A549 (cell line): ENCODE measurements at regions not wholly inside any gene's neighbourhood (a gene's known extent, or its start where the extent isn't known, plus 50 kb on each side); places are given as distances from the start of the nearest gene placed in this dataset.

ENCODE experiments used
- ATAC-seq, 2 experiments: fragments of 200-7000 bp in 1 of 2; fragments of >200 bp in 1 of 2; cut with Nextera tagmentation in 1 of 2; cut with Tn5 transposase in 1 of 2; 3 replicates each; pipeline versions ENCODE4 v1.8.0 to v1.9.1; 2018 to 2020; ENCODE audit warnings: mild to moderate bottlenecking in 1 of 2, moderate library complexity in 1 of 2
- CTCF ChIA-PET: fragments of 300-600 bp; sonication (Branson Sonifier 250); formaldehyde crosslinking; extraction: SDS; loops from one replicate; lab custom pipeline; 2021; ENCODE audit warnings: antibody characterized with exemption, inconsistent platforms; lab: Yijun Ruan, JAX
- POLR2A ChIA-PET: fragments of 350-600 bp; formaldehyde crosslinking; extraction: SDS; loops from one replicate; lab custom pipeline; 2021; ENCODE audit warnings: antibody characterized with exemption, inconsistent platforms; lab: Yijun Ruan, JAX
- DNase-seq, 2 experiments: peaks; one replicate each; pipeline versions ENCODE4 v3.0.0 to v3.0.0-alpha.2; 2011 to 2016; ENCODE audit warnings: low read depth in 1 of 2, low spot score in 1 of 2
- FAIRE-seq: peaks from 2 replicates; lab custom pipeline; 2011; peaks lifted over from hg19 to GRCh38; lab: Jason Lieb, UNC
- H3K27ac ChIP-seq, 2 experiments: fragments of >200 bp; sonication (Bioruptor Twin); formaldehyde crosslinking; 3 replicates each; pipeline ENCODE4 v1.5.1; 2016 to 2017
- H3K4me1 ChIP-seq: fragments of >200 bp; sonication (Bioruptor Twin); formaldehyde crosslinking; 3 replicates; pipeline ENCODE4 v1.6.1; 2016
- H3K4me2 ChIP-seq: fragments of >200 bp; sonication (Bioruptor Twin); formaldehyde crosslinking; 3 replicates; pipeline ENCODE4 v1.6.1; 2016
- H3K4me3 ChIP-seq: fragments of >200 bp; sonication (Bioruptor Twin); formaldehyde crosslinking; 3 replicates; pipeline ENCODE4 v1.5.1; 2016
- H3K9me3 ChIP-seq: fragments of >200 bp; sonication (Bioruptor Twin); formaldehyde crosslinking; 3 replicates; pipeline ENCODE4 v1.6.1; 2016
- CEBPB ChIP-seq, 2 experiments: fragments of >200 bp in 1 of 2; sonication (Bioruptor Twin) in 1 of 2; formaldehyde crosslinking in 1 of 2; IDR thresholded peaks; 2 replicates each; pipeline ENCODE4 v1.6.1; 2012 to 2016
- CHD2 ChIP-seq: fragments of 150-350 bp; IDR thresholded peaks from 2 replicates; pipeline ENCODE4 v1.6.1; 2014; ENCODE audit warnings: low read length; ENCODE audit not compliant: partially characterized antibody
- ELK1 ChIP-seq: fragments of 150-350 bp; IDR thresholded peaks from 2 replicates; pipeline ENCODE4 v1.6.1; 2014; ENCODE audit warnings: low read depth, mild to moderate bottlenecking, low read length
- EP300 ChIP-seq, 2 experiments: fragments of >200 bp; sonication (Bioruptor Twin); formaldehyde crosslinking; IDR thresholded peaks; 2 replicates in 1 of 2; 3 replicates in 1 of 2; pipeline ENCODE4 v1.6.1; 2016 to 2017
- ESRRA ChIP-seq: fragments of 150-350 bp; IDR thresholded peaks from 2 replicates; pipeline ENCODE4 v1.6.1; 2014; ENCODE audit warnings: mild to moderate bottlenecking, low read length, borderline replicate concordance
- FOXS1 ChIP-seq: fragments of 250-450 bp; sonication (Bioruptor Pico); IDR thresholded peaks from 2 replicates; pipeline ENCODE4 v1.5.0; 2020; ENCODE audit warnings: mild to moderate bottlenecking, moderate library complexity
- GATA3 ChIP-seq: IDR thresholded peaks from 2 replicates; pipeline ENCODE4 v1.6.1; 2012; ENCODE audit warnings: borderline replicate concordance
- HMGXB4 ChIP-seq: fragments of 250-450 bp; sonication (Bioruptor Pico); IDR thresholded peaks from 2 replicates; pipeline ENCODE4 v1.5.0; 2021; ENCODE audit warnings: mild to moderate bottlenecking, moderate library complexity, borderline replicate concordance
- HOXB13 ChIP-seq: fragments of 250-450 bp; sonication (Bioruptor Pico); IDR thresholded peaks from 2 replicates; pipeline ENCODE4 v1.5.0; 2020; ENCODE audit warnings: low read depth, mild to moderate bottlenecking, moderate library complexity
- JUNB ChIP-seq: fragments of >200 bp; sonication (Bioruptor Twin); formaldehyde crosslinking; IDR thresholded peaks from 2 replicates; pipeline ENCODE4 v1.6.1; 2016
- KDM1A ChIP-seq: fragments of 200-600 bp; sonication (generic); IDR thresholded peaks from 2 replicates; pipeline ENCODE4 v1.6.1; 2016; ENCODE audit warnings: low read depth, mild to moderate bottlenecking
- MAZ ChIP-seq: fragments of 150-350 bp; IDR thresholded peaks from 2 replicates; pipeline ENCODE4 v1.6.1; 2014; ENCODE audit warnings: antibody characterized with exemption, low read depth, low read length, borderline replicate concordance
- MYC ChIP-seq: IDR thresholded peaks from 2 replicates; pipeline ENCODE4 v1.6.1; 2012; ENCODE audit warnings: mild to moderate bottlenecking, inconsistent platforms, low read length, improper control_type of control experiment, borderline replicate concordance
- NFE2L2 ChIP-seq: fragments of 150-350 bp; conservative IDR thresholded peaks from 2 replicates; pipeline ENCODE4 v1.6.1; 2014; ENCODE audit warnings: low read length
- PBX3 ChIP-seq: IDR thresholded peaks from 2 replicates; pipeline ENCODE4 v1.6.1; 2012
- POLR2AphosphoS2 ChIP-seq: conservative IDR thresholded peaks from 2 replicates; pipeline ENCODE4 v1.6.1; 2012; ENCODE audit warnings: low read length, improper control_type of control experiment, inconsistent platforms
- RARB ChIP-seq: fragments of 250-450 bp; sonication (Bioruptor Pico); IDR thresholded peaks from 2 replicates; pipeline ENCODE4 v1.8.0; 2021; ENCODE audit warnings: mild to moderate bottlenecking, moderate library complexity
- RFX5 ChIP-seq: fragments of 450-650 bp; IDR thresholded peaks from 2 replicates; pipeline ENCODE4 v1.7.1; 2014; ENCODE audit warnings: antibody characterized with exemption, mild to moderate bottlenecking, moderate library complexity
- RNF2 ChIP-seq: fragments of 200-600 bp; sonication (generic); IDR thresholded peaks from 2 replicates; pipeline ENCODE4 v1.6.1; 2016; ENCODE audit warnings: low read depth, mild to moderate bottlenecking, antibody characterized with exemption, moderate library complexity, borderline replicate concordance
- WGBS: methylation state at CpG from one replicate; pipeline ENCODE4 v1.1.6; 2017; ENCODE audit errors: missing lambda C conversion rate; 5-methylcytosine and 5-hydroxymethylcytosine counted together
- TF ChIP-seq, protein P1 (sequence below): fragments of >200 bp; sonication (Bioruptor Twin); formaldehyde crosslinking; IDR thresholded peaks from 3 replicates; pipeline ENCODE4 v1.6.1; 2016
- TF ChIP-seq, protein P2 (sequence below): IDR thresholded peaks from 2 replicates; pipeline ENCODE4 v1.6.1; 2012
- TF ChIP-seq, protein P3 (sequence below): fragments of 450-650 bp; IDR thresholded peaks from 2 replicates; pipeline ENCODE4 v1.6.1; 2014; ENCODE audit warnings: antibody characterized with exemption
- TF ChIP-seq, protein P4 (sequence below): IDR thresholded peaks from 2 replicates; pipeline ENCODE4 v1.6.1; 2012; ENCODE audit warnings: low read depth, borderline replicate concordance

DNA sequence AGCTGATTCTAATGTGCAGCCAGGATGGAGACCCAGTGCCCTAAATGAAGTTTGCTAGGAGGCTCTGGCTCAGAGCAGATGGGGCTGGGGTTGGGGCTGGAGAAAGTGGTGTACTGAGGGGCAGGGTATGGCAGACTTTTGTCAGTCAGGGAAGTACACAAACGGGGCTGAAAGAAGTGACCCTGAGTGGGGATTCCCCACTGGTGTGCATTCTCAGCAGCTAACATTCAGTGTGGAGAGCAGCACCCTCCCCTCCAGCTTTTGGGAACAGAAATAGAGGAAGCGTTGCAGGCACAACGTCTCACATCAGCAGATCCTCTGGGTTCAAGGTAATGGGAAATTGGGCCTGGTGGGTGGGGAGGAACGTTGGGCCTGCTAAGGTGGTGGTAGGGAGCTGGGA, 89.1 kb upstream of the GCFC2 start:
- Histone ChIP-seq H3K9me3 (no peaks in the 10 kb centered on the region), H3K27ac (no peak overlapping the region), H3K4me1 (no peaks in the 10 kb centered on the region), H3K4me2 (no peak overlapping the region), H3K4me3 (no peak overlapping the region)
- 23% methylated on average over 4 of the region's 4 CpGs for WGBS
- TF ChIP-seq, protein P1, sequence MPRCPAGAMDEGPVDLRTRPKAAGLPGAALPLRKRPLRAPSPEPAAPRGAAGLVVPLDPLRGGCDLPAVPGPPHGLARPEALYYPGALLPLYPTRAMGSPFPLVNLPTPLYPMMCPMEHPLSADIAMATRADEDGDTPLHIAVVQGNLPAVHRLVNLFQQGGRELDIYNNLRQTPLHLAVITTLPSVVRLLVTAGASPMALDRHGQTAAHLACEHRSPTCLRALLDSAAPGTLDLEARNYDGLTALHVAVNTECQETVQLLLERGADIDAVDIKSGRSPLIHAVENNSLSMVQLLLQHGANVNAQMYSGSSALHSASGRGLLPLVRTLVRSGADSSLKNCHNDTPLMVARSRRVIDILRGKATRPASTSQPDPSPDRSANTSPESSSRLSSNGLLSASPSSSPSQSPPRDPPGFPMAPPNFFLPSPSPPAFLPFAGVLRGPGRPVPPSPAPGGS, result no peak
- TF ChIP-seq ELK1 (no peak), RNF2 (no peak), PBX3 (no peak), KDM1A (no peak), HOXB13 (CRISPR knock-in tag) (no peak), CEBPB (IDR thresholded peaks at IDR 0.05) (no peak), FOXS1 (no peak), MYC (no peak), CHD2 (no peak), RARB (no peak), EP300 (IDR thresholded peaks at IDR 0.05) (no peak), HMGXB4 (CRISPR knock-in tag) (no peak)
- TF ChIP-seq, protein P2, sequence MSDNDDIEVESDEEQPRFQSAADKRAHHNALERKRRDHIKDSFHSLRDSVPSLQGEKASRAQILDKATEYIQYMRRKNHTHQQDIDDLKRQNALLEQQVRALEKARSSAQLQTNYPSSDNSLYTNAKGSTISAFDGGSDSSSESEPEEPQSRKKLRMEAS, result no peak
- CTCF ChIA-PET, result no interaction called here
- FAIRE-seq (no peak), ATAC-seq (no peak), DNase-seq (no peak)
- POLR2A ChIA-PET, result no interaction called here

- no peak for FAIRE-seq
- CTCF ChIA-PET, result no interaction called here
- TF ChIP-seq JUNB (no peak), HMGXB4 (CRISPR knock-in tag) (no peak), RFX5 (no peak), NFE2L2 (no peak), MAZ (no peak), ESRRA (no peak), POLR2AphosphoS2 (no peak), FOXS1 (no peak), GATA3 (no peak)
- TF ChIP-seq, protein P1, result no peak
- TF ChIP-seq, protein P3, sequence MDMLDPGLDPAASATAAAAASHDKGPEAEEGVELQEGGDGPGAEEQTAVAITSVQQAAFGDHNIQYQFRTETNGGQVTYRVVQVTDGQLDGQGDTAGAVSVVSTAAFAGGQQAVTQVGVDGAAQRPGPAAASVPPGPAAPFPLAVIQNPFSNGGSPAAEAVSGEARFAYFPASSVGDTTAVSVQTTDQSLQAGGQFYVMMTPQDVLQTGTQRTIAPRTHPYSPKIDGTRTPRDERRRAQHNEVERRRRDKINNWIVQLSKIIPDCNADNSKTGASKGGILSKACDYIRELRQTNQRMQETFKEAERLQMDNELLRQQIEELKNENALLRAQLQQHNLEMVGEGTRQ, result no peak
- TF ChIP-seq, protein P4, sequence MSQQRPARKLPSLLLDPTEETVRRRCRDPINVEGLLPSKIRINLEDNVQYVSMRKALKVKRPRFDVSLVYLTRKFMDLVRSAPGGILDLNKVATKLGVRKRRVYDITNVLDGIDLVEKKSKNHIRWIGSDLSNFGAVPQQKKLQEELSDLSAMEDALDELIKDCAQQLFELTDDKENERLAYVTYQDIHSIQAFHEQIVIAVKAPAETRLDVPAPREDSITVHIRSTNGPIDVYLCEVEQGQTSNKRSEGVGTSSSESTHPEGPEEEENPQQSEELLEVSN, result no peak
- Histone ChIP-seq H3K4me3 (no peak overlapping the region), H3K9me3 (no peaks in the 10 kb centered on the region), H3K4me1 (no peaks in the 10 kb centered on the region), H3K4me2 (no peak overlapping the region), H3K27ac (no peak overlapping the region)
- DNase-seq, result no peak
- WGBS, result 23% methylated on average over 4 of the region's 4 CpGs
- no peak for ATAC-seq
- POLR2A ChIA-PET, result no interaction called here
Observed at GRCh38 chr2:75798569-75798968, 87.9 kb upstream of the GCFC2 start.
